ENCODE measurements at regions not wholly inside any gene's neighbourhood (a gene's known extent, or its start where the extent isn't known, plus 50 kb on each side); places are given as distances from the start of the nearest gene placed in this dataset.

DNA sequence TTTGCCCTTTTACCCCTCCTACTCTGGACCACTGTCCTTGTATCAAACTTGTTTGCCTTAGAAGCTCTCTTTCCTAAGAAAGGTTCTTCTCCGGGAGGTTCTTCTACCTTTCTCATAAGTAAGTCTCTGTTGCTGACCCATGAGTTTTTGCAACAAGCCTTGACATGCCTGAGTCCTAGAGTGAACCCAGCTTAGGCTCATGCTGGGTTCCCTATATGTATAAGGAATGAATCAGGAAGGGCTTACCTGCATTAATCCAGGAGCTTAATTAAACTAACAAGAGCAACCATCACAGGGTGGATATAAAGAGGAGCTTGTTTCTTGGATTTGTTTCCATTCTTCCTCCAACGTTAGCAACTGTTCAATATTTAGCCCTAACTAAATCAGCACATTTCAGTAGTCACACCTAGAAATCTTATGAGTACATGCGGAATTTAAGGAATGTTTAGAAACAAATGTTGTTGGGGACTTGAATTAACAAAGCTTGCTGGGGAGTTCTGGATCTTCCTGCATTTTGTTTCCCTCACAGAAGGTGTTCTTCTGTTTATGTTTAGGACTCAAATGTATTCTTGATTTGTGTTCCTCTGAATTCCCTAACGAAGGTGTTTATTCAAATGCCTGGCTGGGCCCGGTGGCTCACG lies 64.3 kb upstream of the RAB3GAP2 start:
- TF ChIP-seq GATA2 (IDR thresholded peaks at IDR 0.05; ENCODE audit: low read depth, low read length): no peak
- no peak for TF ChIP-seq GATA3 (IDR thresholded peaks at IDR 0.05; ENCODE audit: low read depth, low read length)

Data from SH-SY5Y (cell line).